ENCODE measurements at regions not wholly inside any gene's neighbourhood (a gene's known extent, or its start where the extent isn't known, plus 50 kb on each side); places are given as distances from the start of the nearest gene placed in this dataset.
"Not testable (repeated sequence)": the region's sequence is repeated elsewhere in the genome, so short reads cannot be mapped to it uniquely, and the experiment has no call there.

DNA sequence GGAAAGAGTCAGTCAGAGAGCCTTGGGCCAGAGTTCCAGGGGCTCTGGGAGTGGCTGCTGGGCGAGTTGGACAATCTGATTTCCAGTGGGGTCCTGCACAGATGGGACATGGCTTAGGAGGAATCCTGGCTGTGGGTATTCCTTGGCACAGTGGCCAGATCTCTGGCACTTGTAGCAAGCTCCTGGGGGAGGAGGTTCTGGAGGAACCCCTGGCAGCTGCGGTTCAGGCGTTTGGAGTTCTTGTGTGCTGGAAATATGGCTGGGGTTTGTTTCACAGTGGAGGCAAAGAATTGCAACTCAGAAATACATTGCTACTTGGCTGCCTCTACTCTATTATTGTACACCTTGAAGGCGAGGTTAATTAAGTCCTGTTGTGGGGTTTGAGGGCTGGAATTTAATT lies 67.2 kb upstream of the SLC4A7 start:
- not testable (repeated sequence) for H3K9me3 ChIP-seq (ENCODE audit: control insufficient read depth, low read depth, low read length); H2BK120ac ChIP-seq (ENCODE audit: low read depth, low read length, poor library complexity, severe bottlenecking); H3K4me2 ChIP-seq (ENCODE audit: insufficient read depth, insufficient read length, low read length); H3K4me1 ChIP-seq (ENCODE audit: insufficient read depth, low read length); H3K4ac ChIP-seq (ENCODE audit: low read depth, low read length); H3K18ac ChIP-seq (ENCODE audit: insufficient read length, low read depth, low read length); H4K5ac ChIP-seq (ENCODE audit: insufficient read length, low read depth, low read length); H3K56ac ChIP-seq (ENCODE audit: insufficient read length, low read depth, low read length); H2BK12ac ChIP-seq (ENCODE audit: insufficient read length, low read depth, low read length); H3K14ac ChIP-seq (ENCODE audit: insufficient read depth, low read length); DNase-seq; H2BK15ac ChIP-seq (ENCODE audit: low read depth, low read length); H4K20me1 ChIP-seq (ENCODE audit: control insufficient read depth, insufficient read depth, insufficient read length); H4K8ac ChIP-seq (replicated peaks; ENCODE audit: insufficient read length, low read depth, low read length); H3K79me2 ChIP-seq (ENCODE audit: insufficient read depth, low read length); H2AK5ac ChIP-seq (ENCODE audit: insufficient read length, low read length); H3K4me3 Mint-ChIP-seq; H3K27ac ChIP-seq (ENCODE audit: insufficient read length, low read depth, low read length); H3K23me2 ChIP-seq (ENCODE audit: insufficient read length, low read depth, low read length, poor library complexity, severe bottlenecking); H3K79me1 ChIP-seq (ENCODE audit: insufficient read depth, low read depth, low read length, poor library complexity, severe bottlenecking); H3K27me3 ChIP-seq (ENCODE audit: insufficient read depth, low read length); H3T11ph ChIP-seq (ENCODE audit: low read length); H2BK20ac ChIP-seq (ENCODE audit: low read depth, low read length, poor library complexity, severe bottlenecking); H3K23ac ChIP-seq (ENCODE audit: insufficient read length, low read depth, low read length); H3K4me1 Mint-ChIP-seq; H3K27ac Mint-ChIP-seq; H2BK5ac ChIP-seq (ENCODE audit: insufficient read length, low read length); H4K91ac ChIP-seq (ENCODE audit: insufficient read length, low read depth, low read length); H3K9ac ChIP-seq (ENCODE audit: extremely low read depth, insufficient read length, low read length); H2AFZ ChIP-seq (ENCODE audit: low read length); H3K27me3 Mint-ChIP-seq (ENCODE audit: low read depth)
- Mint-ChIP-seq H3K36me3 (ENCODE audit: insufficient read depth in 1 of 3, low read depth in 3 of 3) (peaks cover 23 to 41% (median 32%) of the 10 kb centered on the region in 3 experiments), H3K9me3 (peaks cover 35 to 41% of the 10 kb centered on the region in 2 experiments)
- WGBS (ENCODE audit: extremely low coverage, insufficient read length, low lambda C conversion rate) = no CpG with 5 or more reads among the region's 4 CpGs
